Tongue (tissue), 1 donor: ENCODE measurements at regions not wholly inside any gene's neighbourhood (a gene's known extent, or its start where the extent isn't known, plus 50 kb on each side); places are given as distances from the start of the nearest gene placed in this dataset.
"Not testable (repeated sequence)": the region's sequence is repeated elsewhere in the genome, so short reads cannot be mapped to it uniquely, and the experiment has no call there.

ENCODE experiments used
- DNase-seq: peaks from one replicate; pipeline ENCODE4 v3.0.0-alpha.2; 2015

DNA sequence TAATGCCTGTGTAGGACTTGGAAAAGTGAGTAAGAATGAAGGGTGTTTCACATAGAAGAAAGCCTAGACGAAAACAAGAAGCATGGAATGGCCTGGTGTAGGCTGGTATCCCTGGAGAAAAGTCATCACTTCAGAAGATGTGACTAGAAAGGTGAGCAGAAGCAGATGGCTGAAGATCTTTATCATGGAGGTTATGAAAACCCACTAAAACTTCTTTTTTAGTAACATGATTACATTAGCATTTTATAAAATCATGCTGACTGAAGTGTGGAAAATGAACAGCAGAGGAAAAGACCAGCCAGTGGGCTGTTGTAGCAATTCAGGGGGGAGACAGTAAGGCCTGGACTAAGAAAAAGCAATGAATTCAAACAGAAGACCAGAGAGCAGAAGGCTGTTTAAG lies 114.5 kb upstream of the G2E3 start:
- no peak for DNase-seq

DNA sequence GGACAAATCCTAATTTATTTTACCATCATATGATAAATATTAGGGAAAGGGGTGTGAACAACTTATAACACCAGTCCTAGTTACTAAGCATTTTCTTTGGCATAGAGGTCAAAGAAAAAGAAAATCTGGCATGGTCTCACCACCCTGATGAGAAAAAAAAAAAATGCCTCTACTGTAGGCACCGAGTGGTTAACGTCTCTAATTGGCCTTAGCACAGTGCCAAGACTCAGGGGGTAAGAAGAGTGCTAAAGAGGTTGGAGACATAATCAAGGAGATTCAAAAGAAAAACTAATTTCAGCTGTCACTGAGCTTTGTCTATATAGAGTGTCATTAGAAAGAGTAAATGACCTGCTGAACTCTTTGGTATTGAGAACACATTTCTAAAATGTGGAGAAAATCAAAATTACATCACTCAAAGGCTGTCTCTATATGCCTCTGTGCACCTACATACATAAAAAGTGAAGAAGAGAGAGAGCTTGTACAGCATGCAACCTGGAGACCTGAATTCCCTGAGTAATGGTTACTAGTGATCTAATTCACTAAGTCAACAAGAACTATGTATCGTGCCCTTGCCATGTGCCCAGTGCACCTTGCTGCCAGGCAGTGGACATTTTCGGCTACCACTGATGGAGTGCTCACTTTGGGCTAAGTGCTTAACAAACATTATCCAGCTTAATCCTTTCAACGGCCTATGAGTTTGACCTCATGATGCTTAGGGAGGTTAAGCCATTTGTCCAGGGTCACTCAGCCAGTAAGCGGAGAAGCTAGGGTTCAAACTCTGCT lies 113.8 kb upstream of the G2E3 start:
- no peak for DNase-seq

DNA sequence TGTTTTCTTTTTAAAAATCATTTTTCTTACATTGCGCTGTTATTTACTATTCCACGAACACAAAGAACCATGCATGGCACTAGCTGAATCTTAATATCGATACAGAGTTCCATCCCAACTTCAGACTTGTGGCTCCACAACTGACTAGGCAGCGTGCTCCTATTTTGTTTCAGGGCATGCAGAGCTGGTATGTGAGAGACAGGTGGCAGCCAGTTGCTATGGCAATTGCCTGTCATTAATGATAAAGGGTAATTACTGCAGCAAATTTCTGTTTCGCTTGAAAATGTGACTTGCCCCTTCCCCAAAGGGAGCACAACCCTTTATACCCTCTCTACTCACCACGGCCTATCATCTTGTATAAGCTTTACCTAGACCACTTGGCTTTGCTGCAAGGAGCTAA lies 113.1 kb upstream of the G2E3 start:
- no peak for DNase-seq

DNA sequence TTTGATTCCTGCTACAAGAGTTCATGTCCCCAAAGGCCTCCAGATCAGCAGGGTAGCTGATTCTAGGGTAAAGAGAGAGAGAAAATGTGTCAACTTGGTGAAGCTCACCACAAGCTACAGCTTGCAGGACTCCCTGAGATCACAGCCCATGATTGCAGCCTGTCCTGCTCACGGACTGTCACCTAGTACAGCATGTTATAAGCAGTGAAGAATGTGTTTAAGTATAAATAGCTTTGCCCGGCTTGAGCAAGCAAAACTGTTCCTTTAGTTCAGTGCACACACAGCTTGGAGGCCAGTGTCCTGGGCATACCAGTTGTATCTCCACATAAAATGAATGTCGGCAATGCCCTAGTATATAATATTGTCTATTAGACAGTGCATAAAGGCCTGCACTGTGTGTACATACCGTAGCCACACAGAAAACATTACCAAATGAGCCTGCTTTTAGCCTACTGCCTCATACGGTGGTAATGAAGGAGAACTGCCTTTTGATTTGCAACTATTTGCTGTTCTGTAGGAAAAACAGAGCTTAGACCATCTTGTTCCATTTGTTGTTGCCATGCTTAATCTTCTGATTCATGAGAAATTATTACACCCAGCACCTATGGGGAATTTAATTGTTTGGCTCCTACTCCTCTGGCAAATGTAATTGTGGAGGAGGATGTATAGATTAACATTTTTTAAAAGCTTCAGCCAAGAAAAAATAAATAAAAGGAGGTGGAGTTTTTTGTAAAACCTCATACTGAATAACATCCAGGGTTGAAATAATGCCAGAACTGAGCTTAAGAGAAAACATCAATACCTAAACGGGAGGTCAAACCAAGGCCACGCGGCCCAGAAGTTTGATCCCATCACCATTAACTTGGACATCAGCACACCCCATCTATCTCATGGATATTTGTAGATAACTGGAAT lies 108.1 kb upstream of the G2E3 start:
- peak; percentile 48 for DNase-seq

DNA sequence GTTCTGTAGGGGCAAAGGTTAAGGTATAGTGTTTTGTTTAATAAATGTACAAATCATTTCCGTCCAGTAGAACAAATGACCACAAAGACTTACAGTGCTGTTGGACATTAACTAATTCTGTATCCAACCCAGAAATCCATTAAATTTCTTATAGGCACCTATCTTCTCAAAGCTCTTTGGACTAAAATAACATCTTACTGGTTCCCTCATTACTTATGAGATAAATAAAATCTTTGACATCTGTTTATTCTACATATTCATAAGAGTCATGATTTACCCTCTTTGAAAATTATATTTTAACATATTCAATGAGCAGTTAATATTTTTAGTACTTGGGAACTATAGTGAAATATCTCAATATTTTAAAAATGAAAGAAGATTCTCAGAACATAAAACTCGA lies 102.7 kb upstream of the G2E3 start:
- no peak for DNase-seq

DNA sequence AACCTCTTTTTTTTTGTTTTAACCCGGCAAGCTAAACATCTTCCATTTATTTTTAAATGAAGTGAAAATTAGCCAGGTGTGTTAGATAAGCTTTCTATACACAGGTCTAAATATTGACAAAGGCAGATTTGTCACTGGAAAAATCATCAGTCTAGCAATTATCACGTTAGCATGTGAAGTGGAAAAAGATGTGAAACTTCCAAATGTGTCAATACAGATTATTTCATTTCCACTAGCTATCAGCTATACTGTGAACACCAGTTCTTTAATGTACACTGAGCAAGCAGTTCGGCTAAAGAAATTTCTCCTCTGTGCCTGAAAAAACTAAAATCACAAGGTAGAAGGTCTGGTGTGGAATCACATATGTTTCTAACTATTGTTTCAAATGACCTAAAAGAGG lies 96.6 kb upstream of the G2E3 start:
- no peak for DNase-seq

DNA sequence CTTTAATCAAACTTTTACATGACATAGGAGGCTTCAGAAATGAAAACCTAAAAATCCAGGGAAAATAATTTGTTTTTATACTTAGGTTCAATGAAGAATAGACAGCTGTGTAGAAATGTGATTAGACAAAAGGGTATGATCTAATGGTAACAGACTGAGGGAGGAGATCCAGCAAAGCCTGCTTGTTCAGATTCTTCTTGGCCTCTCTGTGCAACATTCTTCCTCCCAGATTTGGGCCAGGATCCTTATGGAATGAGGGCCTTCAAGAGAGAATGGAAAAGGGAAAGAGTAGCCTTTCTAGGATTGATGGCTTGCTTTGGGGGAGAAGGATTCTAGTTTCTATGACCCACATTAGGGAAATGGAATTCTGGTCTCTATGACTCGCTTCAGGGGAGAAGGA lies 94.5 kb upstream of the G2E3 start:
- no peak for DNase-seq

DNA sequence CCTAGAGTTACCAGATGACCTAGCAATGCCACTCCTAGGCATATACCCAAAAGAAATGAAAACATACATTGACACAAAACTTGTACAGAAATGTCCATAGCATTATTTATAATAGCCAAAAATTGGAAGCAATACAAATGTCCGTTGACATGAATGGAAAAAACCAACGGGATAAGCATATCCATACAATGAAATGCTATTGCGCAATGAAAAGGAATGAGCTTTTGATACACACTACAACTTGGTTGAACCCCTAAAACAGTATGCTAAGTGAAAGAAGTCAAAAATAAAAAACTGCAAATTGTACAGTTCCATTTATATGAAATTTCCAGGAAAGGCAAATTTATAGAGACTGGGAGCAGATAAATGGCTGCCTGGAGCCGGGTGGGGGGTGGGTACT lies 90.6 kb upstream of the G2E3 start:
- no peak for DNase-seq

DNA sequence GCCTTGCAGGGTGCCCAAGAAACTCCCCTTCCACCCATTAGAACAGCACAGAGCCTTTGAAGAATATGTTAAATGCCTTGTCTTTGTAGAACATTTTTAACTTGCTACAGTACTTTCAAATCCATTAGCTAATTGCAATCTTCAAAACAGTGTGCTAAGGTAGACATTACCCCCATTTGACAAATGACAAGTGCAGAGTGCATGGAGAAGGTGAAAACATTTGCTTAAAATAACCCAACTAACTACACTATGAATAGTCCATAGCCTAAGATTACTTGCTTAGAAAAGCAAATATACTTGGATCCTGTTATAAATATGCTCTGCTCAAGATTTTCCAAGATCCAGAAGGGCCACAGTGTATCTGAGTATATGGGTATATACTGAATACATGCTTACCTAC lies 87.0 kb upstream of the G2E3 start:
- no peak for DNase-seq

DNA sequence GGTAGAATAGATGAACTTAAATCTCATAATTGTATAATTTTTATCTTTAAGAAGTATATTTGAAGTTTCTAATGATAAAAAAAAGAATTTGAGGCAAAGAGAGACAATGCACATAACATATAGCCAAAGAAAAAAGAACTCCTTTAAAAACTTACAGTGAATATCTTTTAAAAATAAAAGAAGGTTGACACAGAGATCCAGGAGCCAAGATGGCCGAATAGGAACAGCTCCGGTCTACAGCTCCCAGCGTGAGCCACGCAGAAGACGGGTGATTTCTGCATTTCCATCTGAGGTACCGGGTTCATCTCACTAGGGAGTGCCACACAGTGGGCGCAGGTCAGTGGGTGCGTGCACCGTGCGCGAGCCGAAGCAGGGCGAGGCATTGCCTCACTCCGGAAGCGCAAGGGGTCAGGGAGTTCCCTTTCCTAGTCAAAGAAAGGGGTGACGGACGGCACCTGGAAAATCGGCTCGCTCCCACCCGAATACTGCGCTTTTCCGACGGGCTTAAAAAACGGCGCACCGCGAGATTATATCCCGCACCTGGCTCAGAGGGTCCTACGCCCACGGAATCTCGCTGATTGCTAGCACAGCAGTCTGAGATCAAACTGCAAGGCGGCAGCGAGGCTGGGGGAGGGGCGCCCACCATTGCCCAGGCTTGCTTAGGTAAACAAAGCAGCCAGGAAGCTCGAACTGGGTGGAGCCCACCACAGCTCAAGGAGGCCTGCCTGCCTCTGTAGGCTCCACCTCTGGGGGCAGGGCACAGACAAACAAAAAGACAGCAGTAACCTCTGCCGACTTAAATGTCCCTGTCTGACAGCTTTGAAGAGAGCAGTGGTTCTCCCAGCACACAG lies 84.9 kb upstream of the G2E3 start:
- DNase-seq, result not testable (repeated sequence)

DNA sequence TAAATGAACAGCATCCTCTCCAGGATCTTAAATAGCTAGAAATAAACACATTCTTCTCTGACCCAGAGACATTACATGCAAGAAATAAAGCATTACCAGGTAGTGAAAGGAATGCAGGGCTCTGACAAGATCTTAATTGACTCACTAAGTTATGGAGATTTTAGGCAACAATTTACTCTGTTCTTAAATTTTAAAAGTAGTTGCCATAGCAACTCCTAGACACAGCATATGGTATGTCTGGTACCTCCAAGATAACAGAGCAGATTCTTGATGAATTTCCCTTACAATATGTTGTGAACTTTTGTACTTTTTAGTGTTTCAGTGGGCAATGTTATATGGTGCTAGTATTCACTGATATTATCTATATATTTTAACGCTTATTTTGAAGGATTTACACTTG lies 76.7 kb upstream of the G2E3 start:
- DNase-seq, result no peak

DNA sequence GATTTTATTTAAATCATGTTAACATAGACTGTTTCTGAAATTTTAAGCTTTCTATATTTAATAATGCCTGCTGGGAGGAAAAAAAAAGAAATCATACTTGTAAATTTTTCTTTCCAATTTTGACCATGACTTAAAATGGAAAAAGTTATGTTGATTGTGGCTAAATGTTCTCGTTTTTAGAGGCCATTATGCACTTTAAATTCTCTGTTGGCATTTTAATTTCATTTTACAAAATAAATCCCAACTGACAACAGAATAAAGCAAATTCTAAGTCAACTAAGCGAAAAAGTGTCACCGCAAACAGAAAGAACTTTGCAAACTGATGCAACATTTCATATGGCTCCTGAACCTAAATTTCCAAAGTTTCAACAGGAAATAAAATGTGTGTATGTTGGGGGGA lies 74.8 kb upstream of the G2E3 start:
- no peak for DNase-seq

DNA sequence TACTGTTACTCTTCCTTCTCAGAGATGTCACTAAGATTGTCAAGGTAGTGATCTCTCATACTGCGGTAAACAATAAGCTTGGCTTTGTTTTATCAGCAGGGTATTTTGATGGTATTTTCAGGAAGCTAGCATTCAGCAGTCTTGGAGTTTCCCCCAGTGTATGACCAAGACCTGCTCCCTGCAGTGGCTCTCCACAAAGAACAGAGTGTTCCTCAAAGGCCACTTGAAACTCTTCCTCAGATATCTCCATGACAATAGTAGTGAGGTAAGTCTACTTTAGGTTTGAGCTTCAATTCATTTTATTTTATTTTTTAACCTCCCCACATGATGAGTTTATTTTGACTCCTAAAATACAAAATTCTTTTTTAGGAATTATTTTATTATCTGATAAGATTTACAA lies 74.0 kb upstream of the G2E3 start:
- no peak for DNase-seq

DNA sequence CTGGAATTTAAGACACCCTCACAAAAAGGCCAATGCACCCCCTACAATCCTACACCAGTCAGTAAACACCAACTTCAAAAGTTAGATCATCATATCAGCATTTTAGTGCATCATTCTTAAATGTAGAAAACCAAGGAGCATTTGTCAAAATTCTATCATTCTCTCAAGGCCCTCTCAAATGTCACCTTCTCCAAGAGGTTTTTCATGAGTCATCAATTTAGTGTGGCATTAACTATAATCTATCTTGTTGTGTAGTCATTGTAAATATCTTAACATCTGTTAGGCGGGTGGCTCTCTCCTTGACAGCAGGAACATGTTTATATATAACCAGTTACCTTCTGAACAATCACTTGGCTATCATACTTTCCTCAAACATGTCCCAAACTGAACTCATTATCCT lies 62.1 kb upstream of the G2E3 start:
- no peak for DNase-seq

DNA sequence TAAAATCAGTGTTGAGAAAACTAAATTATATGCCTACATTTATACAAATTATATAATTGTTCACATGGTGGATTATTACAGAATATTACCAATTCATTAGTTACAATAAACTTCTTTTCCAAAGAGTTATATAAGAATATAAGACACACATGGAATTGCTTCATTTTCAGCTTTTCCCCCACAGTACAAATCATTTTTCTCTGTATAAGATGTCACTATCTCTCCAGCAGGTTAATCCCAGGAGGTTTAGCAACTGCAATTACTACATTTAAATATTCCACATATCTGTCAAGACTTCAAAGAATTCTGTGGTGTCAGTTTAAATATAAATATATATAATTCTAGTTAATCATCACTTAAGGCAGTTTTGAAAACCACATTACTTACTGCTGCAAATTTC lies 59.6 kb upstream of the G2E3 start:
- no peak for DNase-seq

DNA sequence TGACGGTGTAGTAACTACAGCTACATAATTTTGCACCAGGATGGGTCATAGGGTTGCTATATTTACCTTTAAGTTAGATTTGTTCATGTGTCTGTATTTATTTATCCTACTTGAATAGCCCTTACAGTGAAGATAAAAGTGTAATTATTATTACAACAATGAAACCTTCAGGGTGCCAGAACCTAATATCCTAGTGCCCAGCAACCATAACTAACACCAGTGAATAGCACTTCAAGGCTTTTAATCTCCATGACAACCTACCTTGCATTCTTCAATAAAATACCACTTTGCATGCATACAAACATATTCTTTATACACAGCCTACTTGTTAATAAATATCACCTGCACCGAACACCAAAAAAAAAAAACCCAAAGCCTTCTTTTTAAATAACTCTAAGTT lies 58.7 kb upstream of the G2E3 start:
- DNase-seq, result no peak

DNA sequence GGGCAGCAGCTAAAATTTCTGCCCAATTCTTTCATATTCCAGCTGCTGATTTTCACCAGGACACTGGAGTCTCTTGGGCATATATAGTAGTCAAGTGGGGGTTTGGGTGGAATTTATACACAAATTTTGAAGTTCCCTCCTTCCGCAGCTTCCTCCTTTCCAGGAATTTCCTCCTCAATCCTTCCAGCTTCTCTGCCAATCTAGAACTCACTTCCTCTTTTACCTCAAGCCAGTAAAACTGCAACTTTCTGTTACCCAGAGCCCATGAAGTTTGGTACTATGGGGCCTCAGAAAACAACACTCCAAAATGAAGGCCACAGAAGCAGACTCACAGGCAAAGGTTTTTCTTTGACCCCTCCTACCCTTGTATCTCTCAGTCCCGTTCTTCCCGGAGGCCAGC lies 51.7 kb upstream of the G2E3 start:
- DNase-seq, result no peak
